ENCODE measurements at regions not wholly inside any gene's neighbourhood (a gene's known extent, or its start where the extent isn't known, plus 50 kb on each side); places are given as distances from the start of the nearest gene placed in this dataset.

DNA sequence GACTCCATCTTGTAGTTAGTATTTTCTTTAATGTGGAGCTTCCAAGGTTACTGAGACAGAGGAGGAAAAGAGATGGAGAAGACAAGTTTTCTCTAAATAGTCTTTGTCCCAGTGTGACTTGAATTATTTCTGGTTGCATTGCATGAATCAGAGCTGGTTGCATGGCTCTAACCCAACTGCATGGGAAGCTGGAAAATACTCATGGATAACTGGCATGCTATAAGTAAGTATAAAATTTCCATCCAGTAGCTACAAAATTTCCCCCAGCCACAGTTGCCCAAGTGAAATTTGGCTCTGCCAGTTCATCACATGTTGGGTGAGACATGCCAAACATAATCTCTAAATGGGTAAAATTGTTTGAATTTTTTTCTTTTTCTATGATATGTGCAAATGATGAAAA lies 1161.5 kb downstream of the CDH11 start:
- H3K36me3 Mint-ChIP-seq: peaks cover 0 to 16% (median 0%) of the 10 kb centered on the region in 3 donors
- DNase-seq (no peak), ATAC-seq (no peak)
- POLR2A ChIA-PET: no interaction called here
- no peak overlapping the region for H3K4me3 Mint-ChIP-seq
- H3K27me3 Mint-ChIP-seq: no peaks in the 10 kb centered on the region
- no peaks in the 10 kb centered on the region for H3K4me1 Mint-ChIP-seq
- H3K27ac Mint-ChIP-seq: no peak overlapping the region
- peaks cover 0 to 43% (median 17%) of the 10 kb centered on the region in 9 donors for H3K9me3 Mint-ChIP-seq

DNA sequence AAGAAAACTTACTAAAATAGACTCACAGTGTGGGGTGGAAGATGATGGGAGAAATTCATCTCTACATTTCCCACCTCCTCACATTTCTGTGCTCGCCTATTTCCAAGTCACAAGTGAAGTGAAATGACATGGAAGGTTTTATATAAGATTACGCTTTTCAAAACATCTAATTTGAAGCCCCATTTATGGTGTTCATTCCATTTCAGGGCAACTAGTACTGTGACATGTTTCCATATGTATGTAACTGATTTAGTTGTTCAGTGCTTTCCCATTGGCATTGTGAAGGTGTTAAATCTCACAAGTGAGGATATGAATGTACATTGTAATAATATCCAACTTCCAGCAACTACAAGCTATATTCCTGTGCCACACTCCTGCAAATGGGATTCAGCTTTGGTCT lies 1174.8 kb downstream of the CDH11 start:
- H3K36me3 Mint-ChIP-seq: no peaks in the 10 kb centered on the region
- no peak for ATAC-seq
- H3K4me3 Mint-ChIP-seq: no peak overlapping the region
- no peaks in the 10 kb centered on the region for H3K4me1 Mint-ChIP-seq
- POLR2A ChIA-PET: no interaction called here
- no peak for DNase-seq
- peaks cover 9 to 26% (median 12%) of the 10 kb centered on the region in 9 donors for H3K9me3 Mint-ChIP-seq
- H3K27ac Mint-ChIP-seq: no peak overlapping the region
- H3K27me3 Mint-ChIP-seq: no peaks in the 10 kb centered on the region

DNA sequence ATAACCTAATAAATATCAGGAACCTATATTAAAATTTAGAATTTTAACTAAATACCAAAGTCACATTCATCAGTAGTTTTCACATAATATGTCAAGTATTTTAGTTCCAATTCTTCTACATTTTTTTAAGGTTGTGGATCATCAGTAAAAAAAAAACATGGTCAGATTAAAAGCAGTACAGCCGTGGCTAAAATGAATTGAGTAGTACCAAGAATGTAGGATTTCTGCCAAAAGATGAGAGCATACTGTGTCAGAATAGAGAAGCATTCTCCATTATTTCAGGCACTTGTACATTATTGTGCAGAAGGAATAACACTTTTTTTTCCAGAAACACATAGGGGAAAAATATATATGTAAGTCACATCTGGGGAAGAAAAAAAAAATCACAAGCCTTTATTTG lies 1176.1 kb downstream of the CDH11 start:
- ATAC-seq: no peak
- Mint-ChIP-seq H3K27ac (no peak overlapping the region), H3K4me3 (no peak overlapping the region), H3K36me3 (no peaks in the 10 kb centered on the region), H3K4me1 (no peaks in the 10 kb centered on the region), H3K9me3 (peaks cover 9 to 37% (median 13%) of the 10 kb centered on the region in 9 donors), H3K27me3 (no peaks in the 10 kb centered on the region)
- POLR2A ChIA-PET: no interaction called here
- DNase-seq: no peak

DNA sequence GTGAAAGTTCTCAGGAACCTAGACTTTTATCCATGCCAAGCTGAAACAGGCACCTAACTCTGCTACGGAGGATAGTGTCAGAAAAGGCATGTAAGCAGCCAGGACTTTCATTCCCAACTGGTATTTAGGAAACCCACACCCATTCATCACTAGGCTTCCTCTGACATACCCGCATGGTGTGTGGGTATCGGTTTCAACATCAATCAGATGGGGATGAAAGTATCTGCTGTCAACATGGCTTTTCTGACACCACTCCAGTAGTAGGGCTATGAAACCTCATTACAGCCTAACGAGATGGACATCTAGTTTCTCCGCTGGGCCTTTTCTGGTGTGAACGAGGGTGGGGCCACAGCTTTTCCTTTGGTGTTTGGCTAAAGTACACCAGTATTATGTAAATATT lies 1178.3 kb downstream of the CDH11 start:
- Mint-ChIP-seq H3K27ac (no peak overlapping the region), H3K4me3 (no peak overlapping the region), H3K27me3 (no peaks in the 10 kb centered on the region), H3K9me3 (peaks cover 4 to 55% (median 18%) of the 10 kb centered on the region in 9 donors), H3K4me1 (no peaks in the 10 kb centered on the region), H3K36me3 (no peaks in the 10 kb centered on the region)
- ATAC-seq: no peak
- no peak for DNase-seq
- POLR2A ChIA-PET: interaction anchor here (0.5 kb wide), 1 partner anchor 1149 kb away, joined by 3 read pairs; no protein-coding TSS in a partner anchor

DNA sequence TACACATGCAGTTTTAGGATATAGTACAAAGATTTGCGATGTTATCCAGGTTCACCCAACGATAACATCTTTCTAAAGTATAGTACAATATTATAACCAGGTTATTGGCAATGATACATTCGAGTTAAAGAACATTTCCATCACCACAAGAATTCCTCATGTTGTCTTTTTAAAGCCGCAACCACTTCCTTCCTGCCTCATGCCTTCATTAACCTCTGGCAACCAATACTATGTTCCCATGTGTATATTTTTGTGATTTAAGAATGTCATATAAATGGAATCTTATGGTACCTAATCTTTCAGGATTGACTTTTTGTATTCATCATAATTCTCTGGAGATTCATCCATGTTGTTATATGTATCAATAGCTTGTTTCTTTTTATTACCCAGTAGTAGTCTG lies 1183.2 kb downstream of the CDH11 start:
- DNase-seq (no peak), ATAC-seq (no peak)
- Mint-ChIP-seq H3K4me1 (no peaks in the 10 kb centered on the region), H3K4me3 (no peak overlapping the region), H3K36me3 (peaks cover 0 to 4% (median 0%) of the 10 kb centered on the region in 3 donors), H3K27ac (no peak overlapping the region), H3K9me3 (peaks cover 12 to 66% (median 22%) of the 10 kb centered on the region in 9 donors), H3K27me3 (no peaks in the 10 kb centered on the region)
- POLR2A ChIA-PET: no interaction called here

GRCh38 chr16:63933841-63934240 lies 1188.0 kb downstream of the CDH11 start:
- H3K27ac Mint-ChIP-seq: no peak overlapping the region

GRCh38 chr16:63928421-63928820 lies 1193.4 kb downstream of the CDH11 start:
- H3K4me1 Mint-ChIP-seq: no peaks in the 10 kb centered on the region
- H3K4me3 Mint-ChIP-seq: no peak overlapping the region
- ATAC-seq (no peak), DNase-seq (no peak)
- no peaks in the 10 kb centered on the region for H3K27me3 Mint-ChIP-seq
- POLR2A ChIA-PET: no interaction called here
- peaks cover 11 to 51% (median 21%) of the 10 kb centered on the region in 9 donors for H3K9me3 Mint-ChIP-seq
- no peak overlapping the region for H3K27ac Mint-ChIP-seq
- peaks cover 0 to 16% (median 0%) of the 10 kb centered on the region in 3 donors for H3K36me3 Mint-ChIP-seq

More at GRCh38 chr16:63933841-63934240, 1188.0 kb downstream of the CDH11 start:
- Mint-ChIP-seq H3K4me3 (no peak overlapping the region), H3K4me1 (no peaks in the 10 kb centered on the region), H3K27me3 (no peaks in the 10 kb centered on the region), H3K9me3 (peaks cover 0 to 37% (median 21%) of the 10 kb centered on the region in 9 donors), H3K36me3 (peaks cover 0 to 8% (median 0%) of the 10 kb centered on the region in 3 donors)
- POLR2A ChIA-PET: no interaction called here
- ATAC-seq: no peak
- DNase-seq: no peak

DNA sequence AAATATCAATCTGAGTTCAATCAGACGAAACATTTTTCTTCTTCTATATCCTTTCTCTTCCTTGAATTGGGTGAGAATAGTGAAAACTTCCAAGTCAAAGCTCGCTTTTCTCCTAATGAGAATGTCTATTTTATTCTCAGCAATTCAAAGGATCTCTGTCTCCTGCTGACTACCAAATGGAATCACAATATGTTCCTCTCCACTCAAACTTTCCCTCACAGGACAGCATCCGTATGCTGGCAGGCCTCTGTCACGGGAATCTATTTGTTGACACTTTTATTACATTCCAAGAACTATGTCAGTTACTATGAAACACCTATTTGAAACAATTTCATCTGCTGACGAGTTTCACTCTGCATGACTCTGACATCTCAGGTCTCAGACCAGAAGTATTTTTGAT lies 1196.6 kb downstream of the CDH11 start:
- H3K4me3 Mint-ChIP-seq: no peak overlapping the region
- ATAC-seq (no peak), DNase-seq (no peak)
- POLR2A ChIA-PET: no interaction called here
- H3K36me3 Mint-ChIP-seq: peaks cover 0 to 12% (median 0%) of the 10 kb centered on the region in 3 donors
- no peaks in the 10 kb centered on the region for H3K4me1 Mint-ChIP-seq
- H3K27me3 Mint-ChIP-seq: no peaks in the 10 kb centered on the region
- no peak overlapping the region for H3K27ac Mint-ChIP-seq
- H3K9me3 Mint-ChIP-seq: peaks cover 9 to 60% (median 19%) of the 10 kb centered on the region in 9 donors

DNA sequence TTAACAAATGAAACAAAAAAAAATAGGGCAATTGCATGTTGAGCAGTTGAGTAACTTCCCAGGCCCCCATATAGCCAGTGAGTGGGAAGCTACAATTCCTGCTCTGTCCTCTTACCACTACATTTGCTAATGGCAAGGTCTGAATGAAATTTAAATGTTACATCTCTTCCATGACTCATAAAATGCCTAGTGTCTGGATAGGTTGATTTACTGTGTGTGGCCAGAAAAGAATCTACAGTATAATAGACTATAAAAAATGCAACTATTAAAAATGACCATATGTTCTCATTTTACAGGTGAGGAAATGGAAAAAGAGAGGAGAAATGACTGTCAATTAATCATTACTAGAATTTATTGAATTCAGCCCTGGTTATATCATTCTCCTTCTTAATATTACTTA lies 1199.3 kb downstream of the CDH11 start:
- no peak for ATAC-seq
- Mint-ChIP-seq H3K9me3 (peaks cover 11 to 65% (median 27%) of the 10 kb centered on the region in 9 donors), H3K36me3 (peaks cover 0 to 7% (median 0%) of the 10 kb centered on the region in 3 donors), H3K4me3 (no peak overlapping the region), H3K27me3 (no peaks in the 10 kb centered on the region), H3K4me1 (no peaks in the 10 kb centered on the region), H3K27ac (no peak overlapping the region)
- POLR2A ChIA-PET: no interaction called here
- no peak for DNase-seq

DNA sequence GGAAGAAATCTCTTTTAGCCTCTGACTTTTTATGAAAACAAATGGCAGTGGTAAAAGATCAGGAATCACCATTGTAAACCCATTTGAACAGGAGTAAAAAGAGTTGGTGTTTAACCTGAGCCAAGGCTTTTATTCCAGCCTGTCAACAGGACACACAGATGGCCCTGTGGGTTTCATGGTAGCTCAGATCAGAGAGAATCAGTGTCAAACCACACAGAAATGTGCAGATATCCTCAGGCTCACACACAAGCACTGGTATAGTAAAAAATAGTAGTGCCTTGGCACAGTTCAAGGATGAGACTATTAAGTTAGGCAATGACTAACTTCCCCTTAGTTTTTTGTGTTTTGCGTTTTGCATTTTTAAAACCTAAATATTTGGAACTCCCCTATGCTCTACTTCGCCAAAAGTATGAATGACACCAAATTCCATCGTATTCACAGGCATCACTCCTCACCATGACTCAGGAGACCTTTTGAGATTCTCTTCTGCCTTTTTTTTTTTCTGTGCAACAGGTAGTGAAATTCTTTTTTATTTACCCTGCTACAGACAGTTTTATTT lies 1200.0 kb downstream of the CDH11 start:
- POLR2A ChIA-PET: no interaction called here
- H3K27me3 Mint-ChIP-seq: no peaks in the 10 kb centered on the region
- peaks cover 13 to 72% (median 27%) of the 10 kb centered on the region in 9 donors for H3K9me3 Mint-ChIP-seq
- H3K4me1 Mint-ChIP-seq: no peaks in the 10 kb centered on the region
- peaks cover 0 to 7% (median 0%) of the 10 kb centered on the region in 3 donors for H3K36me3 Mint-ChIP-seq
- DNase-seq (no peak), ATAC-seq (no peak)
- H3K27ac Mint-ChIP-seq: no peak overlapping the region
- H3K4me3 Mint-ChIP-seq: no peak overlapping the region

DNA sequence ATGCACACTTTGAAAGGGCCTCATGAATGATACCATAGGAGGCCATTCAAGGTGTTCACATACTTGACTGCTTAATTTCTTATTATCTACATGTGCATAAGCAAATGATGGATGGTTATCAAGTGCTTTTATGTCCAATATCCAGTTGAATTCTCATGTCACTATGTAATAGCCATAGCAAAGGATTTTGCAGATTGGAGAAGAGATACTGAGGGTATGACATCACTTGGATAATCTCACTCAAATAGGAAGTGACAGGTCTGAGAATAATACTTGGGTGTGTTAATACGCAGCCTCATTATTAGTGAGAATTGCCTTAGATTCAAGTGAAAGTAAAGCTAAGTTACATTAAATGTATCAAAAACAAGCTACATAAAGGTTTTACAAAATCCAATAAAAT lies 1208.6 kb downstream of the CDH11 start:
- Mint-ChIP-seq H3K9me3 (peaks cover 14 to 38% (median 20%) of the 10 kb centered on the region in 9 donors), H3K27me3 (no peaks in the 10 kb centered on the region), H3K36me3 (no peaks in the 10 kb centered on the region), H3K4me1 (no peaks in the 10 kb centered on the region), H3K4me3 (no peak overlapping the region), H3K27ac (no peak overlapping the region)
- ATAC-seq: no peak
- no peak for DNase-seq
- POLR2A ChIA-PET: no interaction called here

DNA sequence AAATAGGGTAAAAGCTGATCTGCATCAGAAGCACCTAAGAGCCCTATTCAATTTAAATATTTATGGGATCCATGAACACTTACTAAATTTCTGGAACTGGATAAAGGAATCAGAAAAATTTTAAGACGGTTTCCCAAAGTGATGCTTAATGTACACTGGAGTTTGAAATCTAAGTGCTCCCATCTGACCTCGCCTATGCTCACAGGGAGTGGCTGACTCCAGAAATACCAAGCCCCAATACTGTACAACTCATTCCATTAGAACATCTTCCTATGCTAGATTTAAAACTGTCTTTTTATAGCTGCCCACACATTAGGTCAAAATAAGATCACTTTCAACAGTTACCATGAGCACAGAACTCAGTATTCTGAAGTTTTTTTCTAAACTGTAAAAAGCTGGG lies 1214.6 kb downstream of the CDH11 start:
- no peak for ATAC-seq
- H3K27ac Mint-ChIP-seq: no peak overlapping the region
- H3K4me3 Mint-ChIP-seq: no peak overlapping the region
- H3K4me1 Mint-ChIP-seq: no peaks in the 10 kb centered on the region
- H3K36me3 Mint-ChIP-seq: peaks cover 0 to 11% (median 0%) of the 10 kb centered on the region in 3 donors
- no peak for DNase-seq
- peaks cover 10 to 35% (median 13%) of the 10 kb centered on the region in 9 donors for H3K9me3 Mint-ChIP-seq
- H3K27me3 Mint-ChIP-seq: no peaks in the 10 kb centered on the region
- POLR2A ChIA-PET: no interaction called here

DNA sequence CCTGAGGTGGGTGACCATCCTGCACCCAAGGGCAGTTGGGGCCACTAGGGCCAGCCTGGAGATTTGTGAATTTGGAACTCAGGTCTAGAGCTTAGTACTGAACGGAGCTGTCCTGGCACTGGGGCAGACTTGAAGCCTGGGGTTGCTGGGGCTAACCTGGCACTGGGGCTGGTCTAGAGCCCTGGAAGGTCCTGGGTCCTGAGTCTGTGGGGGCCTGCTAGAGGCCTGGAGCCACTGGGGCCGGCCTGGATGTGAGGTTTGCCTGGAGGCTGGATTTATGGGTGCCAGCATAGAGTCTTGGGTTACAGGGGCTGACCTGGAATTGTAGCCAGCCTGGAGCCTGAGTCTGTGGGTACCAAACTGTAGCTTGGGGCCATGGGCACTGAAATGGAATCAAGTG lies 1216.9 kb downstream of the CDH11 start:
- no peak overlapping the region for H3K4me3 Mint-ChIP-seq
- ATAC-seq (no peak), DNase-seq (no peak)
- H3K27me3 Mint-ChIP-seq: no peaks in the 10 kb centered on the region
- no peak overlapping the region for H3K27ac Mint-ChIP-seq
- H3K4me1 Mint-ChIP-seq: no peaks in the 10 kb centered on the region
- H3K36me3 Mint-ChIP-seq: peaks cover 0 to 11% (median 0%) of the 10 kb centered on the region in 3 donors
- POLR2A ChIA-PET: no interaction called here
- H3K9me3 Mint-ChIP-seq: peaks cover 9 to 47% (median 13%) of the 10 kb centered on the region in 9 donors

DNA sequence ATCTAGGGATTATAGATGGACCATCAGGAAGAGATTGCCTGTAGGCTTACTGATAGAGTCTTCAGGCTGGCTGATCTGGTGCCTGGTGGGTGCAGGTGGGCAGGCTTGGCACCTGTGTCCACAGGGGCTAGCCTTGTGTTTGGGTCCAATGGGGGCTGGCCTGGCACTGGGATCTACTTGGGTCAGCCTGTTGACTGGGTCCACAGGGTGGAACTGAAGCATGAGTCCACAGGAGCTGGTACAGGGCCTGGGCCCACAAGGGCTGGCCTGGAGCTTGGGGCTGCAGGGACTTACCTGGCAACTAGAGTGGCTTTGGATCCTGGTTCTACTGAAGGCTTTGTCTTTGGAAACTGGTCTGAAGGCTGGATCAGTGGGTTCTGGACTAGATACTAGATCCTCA lies 1217.7 kb downstream of the CDH11 start:
- Mint-ChIP-seq H3K4me1 (no peaks in the 10 kb centered on the region), H3K4me3 (no peak overlapping the region), H3K27me3 (no peaks in the 10 kb centered on the region), H3K9me3 (peaks cover 5 to 49% (median 12%) of the 10 kb centered on the region in 9 donors), H3K36me3 (peaks cover 0 to 11% (median 0%) of the 10 kb centered on the region in 3 donors), H3K27ac (no peak overlapping the region)
- POLR2A ChIA-PET: no interaction called here
- ATAC-seq (no peak), DNase-seq (no peak)
